Transverse colon (tissue), 4 donors: ENCODE measurements at regions not wholly inside any gene's neighbourhood (a gene's known extent, or its start where the extent isn't known, plus 50 kb on each side); places are given as distances from the start of the nearest gene placed in this dataset.
"Not testable (repeated sequence)": the region's sequence is repeated elsewhere in the genome, so short reads cannot be mapped to it uniquely, and the experiment has no call there.

Experiments used
- DNase-seq: peaks from one replicate; pipeline ENCODE4 v3.0.0-alpha.2; 2019
- H3K27ac ChIP-seq, 4 donors: fragments of 200-600 bp; sonication (generic); 2 replicates each; pipeline ENCODE4 v1.5.1; 2016 to 2018; ENCODE audit warnings: inconsistent platforms in 4 of 4
- H3K27me3 ChIP-seq: fragments of 200-600 bp; sonication (generic); 2 replicates; pipeline ENCODE4 v1.5.1; 2017; ENCODE audit warnings: inconsistent platforms
- H3K36me3 ChIP-seq, 4 donors: fragments of 200-600 bp; sonication (generic); 2 replicates each; pipeline ENCODE4 v1.5.1; 2017 to 2019; ENCODE audit warnings: inconsistent platforms in 4 of 4
- H3K4me1 ChIP-seq, 4 donors: fragments of 200-600 bp; sonication (generic); 2 replicates each; pipeline ENCODE4 v1.5.1; 2017 to 2020; ENCODE audit warnings: inconsistent platforms in 4 of 4
- H3K4me3 ChIP-seq, 4 donors: fragments of 200-600 bp; sonication (generic); 1 replicate in 1 of 4; 2 replicates in 3 of 4; pipeline versions ENCODE4 v1.5.1 to v1.6.1; 2017 to 2019; ENCODE audit warnings: inconsistent platforms in 4 of 4
- H3K9me3 ChIP-seq, 2 donors: fragments of 200-600 bp; sonication (generic); 2 replicates each; pipeline ENCODE4 v1.5.1; 2017 to 2019; ENCODE audit warnings: inconsistent platforms in 2 of 2
- EP300 ChIP-seq: sonication (generic); formaldehyde crosslinking; IDR thresholded peaks from one replicate; pipeline ENCODE4 v1.6.1; 2017; ENCODE audit warnings: antibody characterized with exemption, low read depth
- POLR2A ChIP-seq: fragments of 450-650 bp; IDR thresholded peaks from one replicate; pipeline ENCODE4 v1.6.1; 2016; ENCODE audit warnings: antibody characterized with exemption, mild to moderate bottlenecking, moderate library complexity
- POLR2AphosphoS5 ChIP-seq, 3 donors: sonication (generic); formaldehyde crosslinking; IDR thresholded peaks; one replicate each; pipeline ENCODE4 v1.6.1; 2016; ENCODE audit warnings: antibody characterized with exemption in 3 of 3
- WGBS, 2 donors: methylation state at CpG; one replicate each; pipeline ENCODE4 v1.1.5; 2018; ENCODE audit warnings: low coverage in 1 of 2; 5-methylcytosine and 5-hydroxymethylcytosine counted together
- in situ Hi-C, 4 donors: fragments of 200-750 bp; cut with MboI; loops; one replicate each; pipeline versions ENCODE4 v1.15.0 to v1.15.1; 2017; ENCODE audit warnings: low sequenced_read_pairs in 3 of 4, low pct_ligation_motif_present in 1 of 4, low pct_unique_long_range_greater_than_20kb in 1 of 4
- intact Hi-C: fragments of 100-400 bp; cut with DNase I; formaldehyde crosslinking; loops from one replicate; pipeline ENCODE4 v1.15.1; 2023; ENCODE audit warnings: low total_unique reads
- TF ChIP-seq, protein P1 (sequence below), 5 experiments: fragments of 200-600 bp in 3 of 5; fragments of 450-650 bp in 2 of 5; sonication (generic) in 3 of 5; IDR thresholded peaks; 1 replicate in 2 of 5; 2 replicates in 3 of 5; pipeline ENCODE4 v1.5.1; 2016 to 2017; ENCODE audit warnings: antibody characterized with exemption in 5 of 5, inconsistent platforms in 3 of 5, mild to moderate bottlenecking in 2 of 5, moderate library complexity in 1 of 5

DNA sequence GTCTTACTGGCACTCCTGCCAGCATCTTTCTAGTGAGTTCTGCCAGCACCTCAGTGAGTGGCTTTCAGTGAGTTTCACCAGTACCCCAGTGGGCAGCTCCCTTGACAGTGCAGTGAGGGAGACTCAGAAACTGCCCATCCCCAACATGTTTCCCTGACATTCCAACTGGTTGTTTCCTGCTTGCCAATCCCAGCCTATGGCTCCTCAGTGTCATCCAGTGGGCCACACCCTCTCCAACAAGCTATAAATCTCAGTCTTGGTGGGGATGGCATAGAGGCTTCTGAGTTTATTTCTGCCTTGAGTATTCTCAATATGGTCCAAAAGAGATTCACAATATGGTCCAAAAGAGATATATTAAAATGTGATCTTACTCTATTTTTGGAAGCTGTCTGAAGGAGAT, 461.2 kb upstream of the NR3C2 start:
- in situ Hi-C loops = no loop called here
- intact Hi-C loops = no loop called here

DNA sequence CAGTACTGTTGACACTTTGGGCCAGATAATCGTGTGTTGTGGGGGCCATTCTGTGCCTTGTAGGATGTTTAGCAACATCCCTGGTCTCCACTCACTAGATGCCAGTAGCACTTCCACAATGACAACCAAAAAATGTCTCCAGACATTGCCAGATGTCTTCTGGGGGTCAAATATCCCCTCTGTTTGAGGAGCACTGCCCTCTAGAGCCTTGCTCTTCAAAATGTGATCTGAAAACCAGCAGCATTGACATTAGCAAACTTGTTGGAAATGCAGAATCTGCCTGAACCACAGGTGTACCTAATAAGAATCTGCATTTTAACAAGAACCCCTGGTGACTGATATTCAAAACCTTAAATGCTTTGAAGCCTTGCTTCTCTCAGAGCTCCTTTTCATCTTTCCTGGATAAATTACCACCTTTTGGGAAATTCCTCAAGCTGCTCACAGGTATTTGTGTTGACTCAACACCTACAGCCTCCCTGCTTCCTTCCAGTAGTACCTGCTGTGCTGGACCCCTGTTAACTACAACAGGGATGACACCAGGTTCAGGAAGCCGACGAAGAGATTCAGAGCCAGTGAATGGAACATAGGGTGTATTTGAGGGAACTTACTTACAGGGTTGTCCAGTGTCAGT, 459.0 kb upstream of the NR3C2 start:
- Histone ChIP-seq H3K4me1 (no peaks in the 10 kb centered on the region), H3K27me3 (no peaks in the 10 kb centered on the region), H3K4me3 (no peak overlapping the region), H3K27ac (no peak overlapping the region), H3K9me3 (peaks cover 8% of the 10 kb centered on the region in 2 donors), H3K36me3 (no peaks in the 10 kb centered on the region)
- TF ChIP-seq EP300 (no peak), POLR2A (no peak), POLR2AphosphoS5 (IDR thresholded peaks at IDR 0.05) (no peak)
- TF ChIP-seq, protein P1, sequence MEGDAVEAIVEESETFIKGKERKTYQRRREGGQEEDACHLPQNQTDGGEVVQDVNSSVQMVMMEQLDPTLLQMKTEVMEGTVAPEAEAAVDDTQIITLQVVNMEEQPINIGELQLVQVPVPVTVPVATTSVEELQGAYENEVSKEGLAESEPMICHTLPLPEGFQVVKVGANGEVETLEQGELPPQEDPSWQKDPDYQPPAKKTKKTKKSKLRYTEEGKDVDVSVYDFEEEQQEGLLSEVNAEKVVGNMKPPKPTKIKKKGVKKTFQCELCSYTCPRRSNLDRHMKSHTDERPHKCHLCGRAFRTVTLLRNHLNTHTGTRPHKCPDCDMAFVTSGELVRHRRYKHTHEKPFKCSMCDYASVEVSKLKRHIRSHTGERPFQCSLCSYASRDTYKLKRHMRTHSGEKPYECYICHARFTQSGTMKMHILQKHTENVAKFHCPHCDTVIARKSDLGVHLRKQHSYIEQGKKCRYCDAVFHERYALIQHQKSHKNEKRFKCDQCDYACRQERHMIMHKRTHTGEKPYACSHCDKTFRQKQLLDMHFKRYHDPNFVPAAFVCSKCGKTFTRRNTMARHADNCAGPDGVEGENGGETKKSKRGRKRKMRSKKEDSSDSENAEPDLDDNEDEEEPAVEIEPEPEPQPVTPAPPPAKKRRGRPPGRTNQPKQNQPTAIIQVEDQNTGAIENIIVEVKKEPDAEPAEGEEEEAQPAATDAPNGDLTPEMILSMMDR (IDR thresholded peaks at IDR 0.05) = no peak
- in situ Hi-C loops (no loop called here), intact Hi-C loops (no loop called here)
- no peak for DNase-seq
- WGBS, 2 donors = 60 to 78% methylated on average over 1 to 3 of the region's 3 CpGs

More for the DNA sequence above, 461.2 kb upstream of the NR3C2 start:
- no peak for DNase-seq
- no peaks in the 10 kb centered on the region for H3K27me3 ChIP-seq
- no peaks in the 10 kb centered on the region for H3K36me3 ChIP-seq
- TF ChIP-seq POLR2AphosphoS5 (IDR thresholded peaks at IDR 0.05) (no peak), POLR2A (no peak), EP300 (no peak)
- TF ChIP-seq, protein P1 (IDR thresholded peaks at IDR 0.05) = no peak
- H3K9me3 ChIP-seq = peaks cover 0 to 4% of the 10 kb centered on the region in 2 donors
- H3K4me3 ChIP-seq = no peak overlapping the region
- no peak overlapping the region for H3K27ac ChIP-seq
- no peaks in the 10 kb centered on the region for H3K4me1 ChIP-seq

DNA sequence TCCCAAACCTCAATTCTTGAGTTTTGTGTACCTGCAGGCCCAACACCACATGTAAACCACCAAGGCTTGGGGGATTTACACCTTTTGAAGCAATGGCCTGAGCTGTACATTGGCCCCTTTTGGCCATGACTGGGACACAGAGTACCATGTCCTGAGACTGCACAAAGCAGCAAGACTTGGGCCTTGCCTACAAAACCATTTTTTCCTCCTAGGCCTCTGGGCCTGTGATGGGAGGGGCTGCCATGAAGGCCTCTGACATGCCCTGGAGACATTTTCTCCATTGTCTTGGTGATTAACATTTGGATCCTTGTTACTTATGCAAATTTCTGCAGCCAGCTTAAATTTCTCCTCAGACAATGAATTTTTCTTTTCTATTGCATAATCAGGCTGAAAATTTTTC, 455.9 kb upstream of the NR3C2 start:
- H3K4me1 ChIP-seq, DNase-seq, intact Hi-C loops, H3K27ac ChIP-seq, H3K4me3 ChIP-seq, in situ Hi-C loops, H3K36me3 ChIP-seq, H3K27me3 ChIP-seq, H3K9me3 ChIP-seq: not testable (repeated sequence)

DNA sequence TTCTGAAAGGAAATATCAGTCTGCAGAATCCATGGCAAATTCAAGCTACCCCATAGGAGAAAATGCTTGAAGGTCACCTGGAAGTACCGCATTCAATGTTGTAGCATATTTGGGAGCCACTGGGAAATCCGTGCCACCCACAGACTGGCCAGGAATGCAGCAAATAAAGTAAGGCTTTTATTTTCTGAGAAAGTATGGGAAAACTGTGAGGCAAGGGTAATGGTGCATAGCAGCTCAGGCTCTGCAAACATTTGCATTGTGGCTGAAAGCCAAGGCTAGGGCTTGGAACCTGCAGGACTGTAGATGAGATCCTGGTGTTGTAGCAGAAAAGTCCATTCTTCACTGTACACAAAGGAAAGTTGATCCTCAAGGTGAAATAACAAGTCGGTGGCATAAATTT, 450.9 kb upstream of the NR3C2 start:
- Histone ChIP-seq H3K9me3 (peaks cover 1 to 6% of the 10 kb centered on the region in 2 donors), H3K4me1 (no peaks in the 10 kb centered on the region), H3K4me3 (no peak overlapping the region), H3K27me3 (no peaks in the 10 kb centered on the region), H3K27ac (no peak overlapping the region), H3K36me3 (no peaks in the 10 kb centered on the region)
- 81 to 84% methylated on average over 3 of the region's 3 CpGs for WGBS, 2 donors
- DNase-seq = no peak
- no peak for TF ChIP-seq EP300
- no peak for TF ChIP-seq POLR2A
- no peak for TF ChIP-seq POLR2AphosphoS5 (IDR thresholded peaks at IDR 0.05)
- TF ChIP-seq, protein P1 (IDR thresholded peaks at IDR 0.05) = no peak
- intact Hi-C loops = no loop called here
- in situ Hi-C loops = no loop called here

DNA sequence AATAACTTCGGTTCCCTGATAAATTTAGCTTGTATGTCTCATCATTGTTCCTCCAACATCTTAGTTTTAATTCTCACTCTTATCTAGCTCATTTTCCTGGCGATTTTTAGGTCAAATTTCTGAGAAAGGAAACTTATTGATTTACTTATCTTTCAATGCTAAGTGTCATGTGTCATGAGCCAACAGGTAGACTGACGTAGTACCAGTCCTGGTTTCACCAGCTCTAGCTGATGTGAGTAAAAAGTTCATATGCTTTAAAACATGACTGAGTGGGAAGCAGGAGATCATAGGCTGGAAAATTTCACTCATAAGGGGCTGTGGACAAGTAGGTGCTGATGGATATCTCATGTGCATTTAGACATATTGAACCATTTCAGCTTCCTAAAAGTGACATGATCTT, 441.7 kb upstream of the NR3C2 start:
- no peak overlapping the region for H3K4me3 ChIP-seq
- in situ Hi-C loops (no loop called here), intact Hi-C loops (no loop called here)
- no peaks in the 10 kb centered on the region for H3K27me3 ChIP-seq
- DNase-seq = no peak
- H3K36me3 ChIP-seq = no peaks in the 10 kb centered on the region
- H3K4me1 ChIP-seq = no peaks in the 10 kb centered on the region
- TF ChIP-seq POLR2AphosphoS5 (IDR thresholded peaks at IDR 0.05) = no peak
- TF ChIP-seq, protein P1 (IDR thresholded peaks at IDR 0.05) = no peak
- TF ChIP-seq POLR2A = no peak
- no peak for TF ChIP-seq EP300
- H3K27ac ChIP-seq = no peak overlapping the region
- no peaks in the 10 kb centered on the region for H3K9me3 ChIP-seq
- 81 to 89% methylated on average over 3 of the region's 3 CpGs for WGBS, 2 donors
